Activated CD8-positive, alpha-beta memory T cell treated with anti-CD3 and anti-CD28 coated beads, Interleukin-2, amount 50 U/mL, for 1 hour (primary cell): ENCODE measurements at regions not wholly inside any gene's neighbourhood (a gene's known extent, or its start where the extent isn't known, plus 50 kb on each side); places are given as distances from the start of the nearest gene placed in this dataset.

Source experiments
- DNase-seq: peaks from one replicate; pipeline ENCODE4 v3.0.0-alpha.2; 2020; ENCODE audit errors: extremely low read depth

DNA sequence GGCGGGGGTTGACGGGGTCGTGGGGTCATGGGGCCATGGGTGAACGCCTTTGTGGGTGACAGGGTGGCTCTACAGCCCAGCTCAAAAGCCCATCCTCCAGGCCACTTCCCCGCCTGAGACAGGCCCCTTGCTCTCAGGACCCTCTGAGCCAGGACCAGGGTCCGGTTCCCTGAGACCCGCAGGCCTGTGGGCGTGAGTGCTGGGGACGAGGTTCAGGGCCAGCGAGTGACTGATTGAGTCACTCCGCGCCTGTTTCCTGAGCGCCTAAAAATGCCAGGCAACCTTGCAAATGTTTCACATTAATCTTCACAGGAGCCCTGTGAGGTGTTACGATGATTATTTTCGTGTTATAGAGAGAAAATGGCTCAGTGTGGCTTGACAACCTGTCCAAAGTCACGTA lies 97.8 kb downstream of the ZNF674 start:
- DNase-seq, result no peak

DNA sequence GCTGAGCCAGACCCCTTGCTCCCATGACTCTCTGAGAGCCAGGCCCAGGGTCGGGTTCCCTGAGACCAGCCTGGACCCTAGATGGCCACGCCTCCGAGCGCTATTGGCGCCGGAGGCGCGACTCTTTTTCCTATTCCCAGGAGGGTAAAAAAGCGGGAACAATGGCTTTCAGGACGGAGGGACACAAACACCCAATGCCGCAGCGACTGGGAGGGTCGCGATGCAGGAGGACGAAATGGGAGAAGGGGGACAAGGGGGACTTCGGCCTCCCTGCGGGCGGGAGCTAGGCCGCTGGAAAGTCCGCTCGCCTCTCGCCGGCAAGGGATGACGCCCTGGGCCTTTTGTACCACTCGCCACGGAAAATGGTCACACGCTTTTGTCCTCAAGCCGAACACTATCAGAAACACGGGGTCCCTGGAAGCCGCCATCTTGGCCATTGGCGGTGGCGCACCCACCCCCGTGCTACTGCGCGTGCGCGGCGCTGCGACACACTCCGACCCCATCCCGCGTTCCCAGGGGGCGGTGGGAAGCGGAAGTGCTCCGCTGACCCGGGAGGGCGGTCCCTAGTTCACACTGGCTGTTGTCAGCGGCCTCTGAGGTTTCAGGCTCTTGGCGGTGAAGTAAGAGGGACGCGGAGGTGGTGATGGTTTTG lies 98.4 kb downstream of the ZNF674 start:
- peak; percentile 68 for DNase-seq

DNA sequence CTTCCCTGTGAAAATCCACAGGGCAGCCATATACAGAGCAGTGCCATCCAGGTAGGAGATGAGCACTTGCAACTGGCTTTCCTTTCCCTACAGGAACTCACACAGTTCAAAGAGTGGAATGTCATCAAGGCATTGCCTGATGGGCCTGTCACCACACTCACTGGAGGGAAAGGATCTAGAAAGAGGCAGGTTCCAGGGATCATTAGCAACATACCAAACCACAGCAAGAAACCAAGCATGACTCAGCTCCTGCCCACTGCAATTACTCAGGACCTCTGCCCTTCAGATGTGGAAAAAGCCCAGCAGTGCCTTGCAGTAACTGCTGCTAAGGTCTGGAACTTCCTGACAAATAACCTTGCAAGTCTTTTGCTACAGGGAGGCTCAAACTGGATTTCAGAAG lies 101.2 kb downstream of the ZNF674 start:
- DNase-seq, result no peak

DNA sequence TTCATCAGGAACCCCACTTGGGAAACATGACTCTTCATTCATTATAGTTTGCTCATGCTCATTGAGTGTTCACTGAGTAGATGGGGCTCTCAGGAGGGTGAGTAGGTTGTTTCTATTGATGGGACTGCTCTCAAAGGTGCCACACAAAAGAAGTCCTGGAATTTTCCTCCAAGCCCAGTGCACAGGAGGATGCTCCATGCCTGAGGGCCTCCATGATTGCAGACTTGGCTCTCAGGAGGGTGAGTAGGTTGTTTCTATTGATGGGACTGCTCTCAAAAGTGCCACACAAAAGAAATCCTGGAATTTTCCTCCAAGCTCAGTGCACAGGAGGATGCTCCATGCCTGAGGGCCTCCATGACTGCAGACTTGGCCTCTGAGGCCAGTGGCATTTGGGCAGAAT lies 108.5 kb downstream of the ZNF674 start:
- DNase-seq, result no peak

DNA sequence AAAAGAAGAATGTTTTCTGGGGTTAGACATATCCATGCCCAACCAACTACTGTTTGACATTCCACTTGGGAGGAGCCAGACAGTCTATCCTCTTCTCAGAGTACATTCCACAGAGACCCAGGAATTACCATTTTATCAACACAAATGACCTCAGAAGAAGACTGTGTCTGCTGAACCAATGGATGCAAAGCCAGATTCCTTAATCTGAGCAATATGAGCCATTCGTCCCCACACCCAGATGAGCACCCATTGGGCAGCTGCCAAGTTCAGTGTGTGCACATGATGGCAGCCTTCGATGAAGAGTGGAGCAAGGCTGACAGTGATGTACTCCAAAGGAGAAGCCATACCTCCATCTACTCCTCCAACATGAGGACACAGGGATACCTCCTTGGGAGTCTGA lies 111.3 kb downstream of the ZNF674 start:
- DNase-seq, result no peak

DNA sequence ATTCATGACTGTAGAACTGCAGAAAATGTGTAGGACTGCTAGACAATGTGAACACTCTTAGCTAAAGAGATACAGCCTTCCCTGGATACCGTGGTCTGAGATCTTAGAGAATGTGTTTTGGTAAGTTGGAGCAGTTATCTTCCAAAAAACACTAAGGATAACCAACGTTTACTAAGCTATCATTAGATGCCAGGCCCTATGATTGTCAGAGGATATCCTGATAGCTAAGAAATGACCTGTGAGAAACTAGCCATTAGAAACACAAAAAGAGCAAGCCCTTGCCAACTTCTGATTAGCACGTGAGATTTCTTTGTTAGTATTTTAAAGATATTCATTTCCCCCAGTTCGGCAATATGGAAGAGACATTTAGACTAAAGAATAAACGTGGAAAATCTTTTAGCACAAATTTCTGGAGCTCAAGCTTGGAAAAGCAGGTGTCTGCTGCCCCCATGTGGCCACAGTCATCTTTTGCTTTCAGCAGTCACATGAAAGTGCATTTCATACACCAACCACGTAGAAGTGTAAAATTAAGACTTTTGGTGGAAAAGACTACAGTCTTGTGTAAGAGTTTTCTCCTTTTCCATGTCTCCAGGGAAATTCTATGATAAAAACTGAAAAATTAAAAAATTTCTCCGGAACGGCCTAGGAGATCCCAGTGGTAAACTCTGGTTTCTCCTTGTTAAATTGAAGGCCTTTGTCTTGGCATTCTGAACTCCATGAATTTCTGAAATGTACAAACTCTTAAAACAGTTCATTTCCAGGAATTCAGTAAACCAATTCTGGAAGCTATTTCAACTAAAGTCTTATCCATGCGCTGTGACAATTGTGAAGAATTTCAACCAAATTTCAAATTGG lies 136.4 kb downstream of the ZNF674 start:
- peak; percentile 11 for DNase-seq

DNA sequence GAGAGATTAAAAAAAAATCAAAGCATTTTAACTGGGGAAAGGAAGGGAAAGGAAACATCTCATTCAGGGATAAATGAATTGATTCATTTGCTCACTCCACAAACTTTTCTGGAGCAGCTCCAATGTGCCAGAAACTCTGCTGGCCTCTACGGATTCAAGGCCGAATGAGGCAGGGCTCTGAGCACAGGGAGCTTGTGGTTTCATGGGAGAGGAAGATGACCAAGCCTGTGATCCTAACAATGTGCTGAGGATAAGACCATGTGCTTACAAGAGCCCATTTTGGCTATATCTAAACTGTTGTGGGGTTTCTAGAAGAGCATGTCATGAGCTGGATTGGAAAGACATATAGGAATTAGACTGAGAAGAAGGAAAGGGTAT lies 137.5 kb downstream of the ZNF674 start:
- DNase-seq, result no peak

DNA sequence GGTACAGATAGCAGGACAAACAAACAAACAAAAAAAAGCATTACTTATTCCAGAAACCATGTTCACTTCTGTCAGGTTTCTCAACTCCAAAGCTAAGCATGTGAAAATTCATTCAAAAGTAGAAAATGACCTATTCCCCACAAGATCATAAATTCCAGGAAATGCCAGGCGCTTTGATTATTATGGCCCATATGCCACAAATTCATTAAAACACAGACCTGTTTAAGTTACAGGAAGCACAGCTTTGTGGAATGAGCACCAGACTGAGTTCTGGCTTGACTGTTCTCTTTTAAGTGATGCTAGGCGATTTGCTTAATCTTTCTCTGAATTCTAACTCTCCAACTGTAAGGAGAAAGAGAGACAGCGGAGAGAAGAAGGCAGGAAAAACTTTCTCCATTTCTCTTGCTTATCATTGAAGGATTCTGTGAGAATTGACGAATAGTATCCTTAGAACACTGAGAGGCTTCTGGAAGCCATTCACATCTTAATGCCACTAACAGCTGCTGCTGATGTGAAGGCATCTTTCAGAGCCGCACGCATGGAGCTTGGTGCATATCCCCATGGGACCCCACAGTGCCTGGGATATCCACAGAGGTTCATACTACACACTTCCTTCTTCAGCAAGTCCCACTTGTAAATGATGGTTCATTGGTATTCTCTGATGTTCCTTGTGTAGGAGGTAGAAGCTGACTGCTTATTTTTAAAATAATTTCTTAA lies 138.0 kb downstream of the ZNF674 start:
- DNase-seq, result no peak

DNA sequence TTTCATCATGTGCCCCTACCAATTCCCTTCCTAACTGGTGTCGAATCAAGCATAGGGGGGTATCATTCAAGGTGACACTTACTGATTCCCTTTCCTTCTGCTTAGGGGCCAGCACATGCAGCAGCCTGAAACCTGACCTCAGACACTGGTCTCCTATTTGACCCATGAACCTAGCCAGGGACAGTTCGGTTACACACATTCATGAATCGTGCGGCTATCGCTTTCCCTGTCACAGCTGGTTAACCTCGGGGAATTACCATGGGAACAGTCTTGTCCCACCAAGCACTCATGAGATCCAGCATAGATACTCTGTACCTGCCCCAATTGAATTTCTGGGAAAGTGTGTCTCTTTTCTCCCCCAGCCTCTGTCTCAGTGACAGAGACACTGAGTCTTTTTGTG lies 140.4 kb downstream of the ZNF674 start:
- no peak for DNase-seq

DNA sequence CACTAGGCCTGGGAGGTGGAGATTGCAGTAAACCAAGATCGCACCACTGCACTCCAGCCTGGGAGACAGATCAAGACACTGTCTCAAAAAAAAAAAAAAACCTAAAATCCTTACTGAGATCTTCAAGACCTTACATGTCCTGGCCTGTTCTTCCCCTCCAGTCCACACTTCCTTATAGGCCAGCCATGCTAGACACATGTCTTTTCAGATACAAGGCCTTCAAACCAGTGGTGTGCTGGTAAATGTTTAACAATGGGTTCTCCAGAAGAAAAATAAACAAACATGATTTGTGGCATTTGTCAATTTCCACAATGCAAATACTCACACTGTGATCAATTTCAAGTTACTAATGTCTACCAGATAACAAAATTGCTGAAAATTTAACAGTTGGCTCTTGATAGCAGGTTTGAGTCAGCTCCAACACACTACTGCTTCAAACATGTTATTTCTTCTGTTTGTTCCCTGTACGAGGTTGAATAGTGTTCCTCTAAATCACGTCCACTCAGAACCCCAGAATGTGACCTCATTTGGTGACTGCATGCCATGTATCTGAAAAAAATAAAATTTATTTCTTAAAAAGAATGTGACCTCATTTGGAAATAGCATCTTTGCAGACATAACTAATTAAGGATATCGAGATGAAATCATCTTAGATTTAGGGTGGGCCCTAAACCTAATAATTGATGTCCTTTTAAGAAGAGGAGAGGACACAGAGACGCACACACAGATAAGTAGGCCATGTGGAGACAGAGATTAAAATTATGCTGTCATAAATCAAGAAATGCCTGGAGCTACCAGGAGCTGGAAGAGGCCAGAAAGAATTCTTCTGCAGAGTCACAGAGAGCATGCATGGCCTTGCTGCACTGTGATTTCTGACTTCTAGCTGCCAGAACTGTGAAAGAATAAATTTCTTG lies 144.4 kb downstream of the ZNF674 start:
- no peak for DNase-seq

DNA sequence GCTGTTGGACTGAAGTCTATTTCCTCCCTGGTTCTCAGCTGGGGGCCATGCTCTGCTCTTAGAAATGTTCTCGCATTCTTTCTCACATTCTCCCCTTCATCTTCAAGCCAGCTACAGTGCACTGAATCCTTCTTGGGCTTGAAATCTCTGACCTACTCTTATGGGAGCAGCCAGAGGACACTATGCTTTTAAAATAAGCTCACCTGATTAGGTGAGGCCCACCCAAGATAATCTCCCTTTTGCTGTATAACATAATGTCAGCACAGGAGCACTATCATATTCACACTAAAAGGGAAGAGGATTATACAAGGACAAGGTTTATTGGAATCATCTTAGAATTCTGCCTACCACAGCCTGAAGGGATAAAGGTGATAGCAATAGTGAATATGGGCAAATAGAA lies 146.3 kb downstream of the ZNF674 start:
- no peak for DNase-seq

DNA sequence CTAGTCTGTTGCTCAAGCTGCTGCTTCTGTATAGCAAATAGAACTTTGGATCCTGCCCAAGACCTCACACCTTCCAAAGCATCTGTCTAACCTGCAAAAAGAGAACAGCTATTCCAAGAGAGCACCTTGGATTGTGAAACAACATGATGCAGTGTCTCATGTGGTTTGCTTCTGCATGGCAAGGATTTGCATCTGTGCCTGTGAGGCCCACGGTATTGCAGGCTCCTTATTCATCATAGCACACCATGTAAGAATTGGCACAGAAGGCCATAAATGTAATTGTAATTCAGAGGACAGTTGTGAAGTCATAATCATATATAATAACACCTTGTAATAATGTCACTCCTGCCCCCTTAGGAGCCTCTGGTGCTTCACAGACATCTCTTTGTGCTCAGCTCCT lies 147.1 kb downstream of the ZNF674 start:
- no peak for DNase-seq

DNA sequence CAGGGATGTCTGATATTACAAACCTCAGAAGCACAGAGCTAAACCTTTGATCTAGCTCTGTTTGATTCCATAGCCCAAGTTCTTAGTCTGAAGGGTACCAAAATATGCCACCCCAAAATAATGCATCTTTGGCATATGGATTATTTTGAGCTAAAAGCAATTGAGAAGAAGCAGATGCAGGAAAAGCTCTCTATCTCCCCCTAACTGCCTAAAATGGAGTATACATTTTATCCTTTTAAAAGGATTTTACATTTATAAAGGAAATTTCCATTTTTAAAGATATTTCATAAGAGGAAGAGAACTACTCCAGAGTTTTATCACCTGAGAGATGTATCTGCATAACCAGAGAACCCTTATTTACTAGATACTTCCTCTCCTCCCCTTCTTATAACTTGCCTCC lies 158.7 kb downstream of the ZNF674 start:
- DNase-seq, result no peak

DNA sequence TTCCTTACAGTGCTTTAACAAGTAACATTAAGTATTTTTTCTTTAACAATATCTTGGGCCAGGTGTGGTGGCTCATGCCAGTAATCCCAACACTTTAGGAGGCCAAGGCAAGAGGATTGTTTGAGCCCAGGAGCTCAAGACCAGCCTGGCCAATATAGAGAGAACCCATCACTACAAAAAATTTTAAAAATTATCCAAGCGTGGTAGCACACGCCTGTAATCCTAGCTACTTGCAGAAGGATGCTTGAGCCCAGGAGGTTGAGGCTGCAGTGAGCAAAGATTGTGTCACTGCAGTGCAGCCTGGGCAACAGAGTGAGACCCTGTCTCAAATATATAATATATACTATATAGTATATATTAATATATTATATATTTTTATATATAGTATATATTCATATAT lies 162.2 kb downstream of the ZNF674 start:
- DNase-seq, result no peak

DNA sequence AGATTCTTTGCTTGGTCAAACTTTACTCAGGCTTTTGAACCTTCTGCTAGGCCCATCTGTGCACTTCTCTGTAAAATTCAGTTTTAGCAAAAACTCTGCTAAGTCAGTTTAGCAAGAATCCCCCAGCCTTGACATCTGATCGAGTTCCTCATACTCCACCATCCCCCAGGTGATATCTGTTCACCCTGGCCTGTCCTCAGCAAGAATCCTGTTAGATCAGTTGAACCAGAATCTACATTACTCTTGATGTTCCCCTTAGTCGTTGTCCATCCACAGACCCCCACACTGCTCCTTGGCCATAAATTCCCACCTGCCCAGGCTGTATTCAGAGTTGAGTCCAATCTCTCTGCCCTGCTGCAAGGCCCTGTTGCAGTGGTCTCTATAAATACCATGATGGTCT lies 162.6 kb downstream of the ZNF674 start:
- DNase-seq, result no peak

DNA sequence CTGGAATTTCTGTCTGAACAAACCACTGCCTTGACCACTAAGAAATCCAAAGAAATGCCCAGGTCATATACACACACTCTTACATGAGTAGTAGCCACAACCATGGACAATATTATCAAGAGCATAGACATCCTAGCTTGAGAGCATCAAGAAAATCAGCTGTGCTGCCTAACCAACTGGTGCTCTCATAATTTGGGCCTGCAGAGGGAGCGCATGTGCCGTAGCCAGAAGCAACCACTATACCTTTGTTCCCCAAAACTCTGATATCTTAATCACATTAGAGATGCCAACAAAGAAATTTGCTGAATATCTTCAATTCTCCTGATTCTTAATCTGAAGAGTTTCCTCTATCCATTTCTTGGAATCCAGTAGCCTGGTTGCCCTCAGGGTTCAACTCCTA lies 163.6 kb downstream of the ZNF674 start:
- no peak for DNase-seq

DNA sequence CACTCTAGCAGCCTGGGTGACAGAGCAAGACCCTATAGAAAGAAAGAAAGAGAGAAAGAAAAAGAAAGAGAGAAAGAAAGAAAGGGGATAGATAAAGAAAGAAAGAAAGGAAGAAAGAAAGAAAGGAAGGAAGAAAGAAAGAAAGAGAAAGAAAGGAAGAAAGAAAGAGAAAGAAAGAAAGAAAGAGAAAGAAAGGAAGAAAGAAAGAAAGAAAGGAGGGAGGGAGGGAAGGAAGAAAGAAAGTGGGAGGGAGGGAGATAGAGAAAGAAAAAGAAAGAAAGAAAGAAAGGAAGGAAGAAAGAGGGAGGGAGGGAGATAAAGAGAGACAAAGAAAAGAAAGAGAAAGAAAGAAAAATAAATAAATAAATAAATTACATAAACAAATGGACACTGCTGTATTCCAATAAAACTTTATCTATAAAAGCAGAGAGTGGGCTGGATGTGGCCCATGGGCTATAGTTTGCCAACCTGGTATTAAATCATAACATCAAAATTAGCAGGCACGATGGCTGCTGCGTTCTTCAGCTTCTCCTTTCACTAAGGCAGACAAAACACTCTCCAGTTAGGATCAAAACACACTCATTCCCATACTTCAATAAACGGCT lies 165.0 kb downstream of the ZNF674 start:
- no peak for DNase-seq

DNA sequence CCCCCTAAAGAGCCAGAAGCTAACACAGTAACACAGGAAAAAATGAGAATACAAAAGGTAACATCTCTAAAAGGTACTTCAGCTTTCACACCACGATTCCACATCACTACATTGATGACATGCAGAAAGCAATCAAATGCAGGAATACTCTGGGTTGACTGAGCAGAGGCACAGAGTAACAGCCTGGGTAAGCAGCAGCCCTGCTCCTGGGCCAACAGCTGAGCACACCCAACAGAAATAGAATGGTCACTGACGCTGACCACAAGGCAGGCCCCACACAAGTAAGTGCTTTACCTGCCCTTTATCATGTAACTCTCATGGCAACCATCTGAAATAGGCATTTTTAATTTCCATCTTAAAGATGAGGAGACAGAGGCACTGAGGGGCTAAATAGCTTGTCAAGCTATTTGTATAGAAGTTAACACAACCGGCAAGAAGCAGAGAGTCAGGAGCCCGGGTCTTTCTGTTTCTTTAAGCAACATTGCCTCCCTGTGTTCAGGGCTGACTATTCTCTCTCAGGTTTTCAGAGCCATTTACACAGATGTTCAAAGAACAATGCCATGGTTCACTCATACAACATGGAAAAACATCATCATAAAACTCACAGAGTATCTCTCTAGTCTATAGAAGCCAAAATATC lies 168.9 kb downstream of the ZNF674 start:
- no peak for DNase-seq

DNA sequence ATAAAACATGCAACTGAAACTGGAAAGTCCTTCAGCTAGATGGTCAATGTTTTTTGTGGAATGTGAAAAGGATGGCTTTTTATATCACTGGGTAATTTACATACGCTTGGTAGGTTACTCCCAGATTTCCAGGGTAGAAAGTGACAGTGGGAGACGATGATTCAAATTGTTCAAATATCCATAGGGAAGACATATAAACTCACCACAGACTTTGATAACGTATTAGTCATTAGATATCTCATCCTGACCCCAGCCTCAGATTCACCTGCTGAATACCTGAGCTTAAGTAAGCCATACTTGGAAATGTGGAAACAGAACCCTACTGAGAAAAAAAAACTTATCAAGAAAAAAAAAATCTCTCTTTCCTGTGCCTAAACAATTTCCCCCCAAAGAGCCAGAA lies 169.4 kb downstream of the ZNF674 start:
- no peak for DNase-seq

DNA sequence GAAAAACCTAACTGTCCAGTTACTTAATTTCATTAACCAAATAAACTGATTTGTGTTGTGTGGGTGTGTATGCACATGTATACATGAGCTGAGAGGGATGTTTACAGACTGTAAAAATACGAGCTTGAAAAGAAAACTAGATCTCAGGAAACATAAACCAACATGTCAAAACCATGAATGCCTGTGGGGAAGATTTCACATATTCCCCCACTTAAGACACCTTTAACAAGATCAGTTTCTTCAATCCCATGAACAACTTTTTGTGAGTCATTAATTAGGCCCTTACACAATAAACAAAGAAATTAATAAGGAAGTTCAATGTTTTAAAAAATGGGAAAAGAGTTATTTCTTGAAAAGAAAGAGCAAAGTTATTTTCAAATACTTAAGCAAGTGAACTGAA lies 170.8 kb downstream of the ZNF674 start:
- no peak for DNase-seq

DNA sequence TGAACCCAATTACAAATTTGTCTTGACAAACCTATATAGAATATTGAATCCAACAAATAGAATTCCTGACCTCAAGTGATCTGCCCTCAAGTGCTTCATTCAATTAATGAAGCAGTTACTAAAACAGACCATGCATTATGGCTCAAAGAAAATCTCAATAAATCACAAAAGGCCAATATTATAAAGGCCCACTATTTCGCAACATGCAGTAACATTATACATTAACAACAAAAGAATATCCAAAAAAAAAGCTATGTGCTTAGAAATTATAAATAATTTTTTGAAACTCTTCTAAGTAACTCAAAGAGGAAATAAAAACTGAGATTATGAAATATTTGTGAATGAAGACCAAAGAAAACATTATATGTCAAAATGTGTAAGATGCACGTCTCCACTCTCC lies 177.7 kb downstream of the ZNF674 start:
- no peak for DNase-seq
